ENCODE measurements at regions not wholly inside any gene's neighbourhood (a gene's known extent, or its start where the extent isn't known, plus 50 kb on each side); places are given as distances from the start of the nearest gene placed in this dataset.

GRCh38 chr4:89404530-89404929 lies 96.9 kb upstream of the GPRIN3 start:
- TF ChIP-seq POLR2A (IDR thresholded peaks at IDR 0.05; ENCODE audit: low read length) (no peak), GATA1 (IDR thresholded peaks at IDR 0.05; ENCODE audit: low read depth, low read length) (no peak)

Measured in erythroblast (primary cell).